ENCODE measurements at regions not wholly inside any gene's neighbourhood (a gene's known extent, or its start where the extent isn't known, plus 50 kb on each side); places are given as distances from the start of the nearest gene placed in this dataset.

GRCh38 chr16:51416926-51417325, 265.9 kb upstream of the SALL1 start:
- 62 to 67% (median 63%) methylated on average over 6 of the region's 6 CpGs for WGBS, 3 donors
- no peak overlapping the region for H3K4me3 ChIP-seq
- intact Hi-C loops (cut with DNase I), result no loop called here
- no peak for ATAC-seq
- H3K27ac ChIP-seq, result no peak overlapping the region
- no peaks in the 10 kb centered on the region for H3K9me3 ChIP-seq
- H3K4me1 ChIP-seq, result no peaks in the 10 kb centered on the region
- H3K27me3 ChIP-seq (ENCODE audit: insufficient read depth in 3 of 3, low read length in 2 of 3), result no peaks in the 10 kb centered on the region
- DNase-seq, result no peak
- H3K36me3 ChIP-seq (ENCODE audit: insufficient read depth in 1 of 2, low read depth in 1 of 2), result no peaks in the 10 kb centered on the region
- no peak for TF ChIP-seq CTCF (IDR thresholded peaks at IDR 0.05)

- H3K9me3 ChIP-seq, result no peaks in the 10 kb centered on the region
- ATAC-seq, result no peak
Measured at GRCh38 chr16:51410125-51410524, 259.1 kb upstream of the SALL1 start.

GRCh38 chr16:51409001-51409675, 258.1 kb upstream of the SALL1 start:
- no peak for TF ChIP-seq CTCF (IDR thresholded peaks at IDR 0.05)
- ATAC-seq, result no peak
- 80 to 82% (median 81%) methylated on average over 5 of the region's 5 CpGs for WGBS, 3 donors

More at GRCh38 chr16:51410125-51410524, 259.1 kb upstream of the SALL1 start:
- WGBS, 3 donors, result 65 to 77% (median 71%) methylated on average over 2 of the region's 2 CpGs
- no peak for TF ChIP-seq CTCF (IDR thresholded peaks at IDR 0.05)
- no peak overlapping the region for H3K4me3 ChIP-seq
- no peaks in the 10 kb centered on the region for H3K27me3 ChIP-seq (ENCODE audit: insufficient read depth in 3 of 3, low read length in 2 of 3)
- no peak overlapping the region for H3K27ac ChIP-seq
- no peaks in the 10 kb centered on the region for H3K4me1 ChIP-seq
- no peak for DNase-seq
- H3K36me3 ChIP-seq (ENCODE audit: insufficient read depth in 1 of 2, low read depth in 1 of 2), result no peaks in the 10 kb centered on the region
- intact Hi-C loops (cut with DNase I), result no loop called here

GRCh38 chr16:51408357-51408756, 257.3 kb upstream of the SALL1 start:
- DNase-seq (no peak), ATAC-seq (no peak)
- no peaks in the 10 kb centered on the region for H3K9me3 ChIP-seq
- no peaks in the 10 kb centered on the region for H3K4me1 ChIP-seq
- H3K27me3 ChIP-seq (ENCODE audit: insufficient read depth in 3 of 3, low read length in 2 of 3), result no peaks in the 10 kb centered on the region
- H3K36me3 ChIP-seq (ENCODE audit: insufficient read depth in 1 of 2, low read depth in 1 of 2), result no peaks in the 10 kb centered on the region
- WGBS, 3 donors, result 22 to 29% (median 24%) methylated on average over 4 of the region's 4 CpGs
- no peak overlapping the region for H3K27ac ChIP-seq
- intact Hi-C loops (cut with DNase I), result no loop called here
- TF ChIP-seq CTCF (IDR thresholded peaks at IDR 0.05), result no peak
- no peak overlapping the region for H3K4me3 ChIP-seq

More at GRCh38 chr16:51409001-51409675, 258.1 kb upstream of the SALL1 start:
- no peak for DNase-seq
- Histone ChIP-seq H3K4me3 (no peak overlapping the region), H3K27me3 (ENCODE audit: insufficient read depth in 3 of 3, low read length in 2 of 3) (no peaks in the 10 kb centered on the region), H3K9me3 (no peaks in the 10 kb centered on the region), H3K36me3 (ENCODE audit: insufficient read depth in 1 of 2, low read depth in 1 of 2) (no peaks in the 10 kb centered on the region), H3K27ac (no peak overlapping the region), H3K4me1 (no peaks in the 10 kb centered on the region)
- intact Hi-C loops (cut with DNase I), result no loop called here

GRCh38 chr16:51407921-51408320, 256.9 kb upstream of the SALL1 start:
- DNase-seq, result no peak
- no peaks in the 10 kb centered on the region for H3K36me3 ChIP-seq (ENCODE audit: insufficient read depth in 1 of 2, low read depth in 1 of 2)
- H3K9me3 ChIP-seq, result no peaks in the 10 kb centered on the region
- TF ChIP-seq CTCF (IDR thresholded peaks at IDR 0.05), result no peak
- WGBS, 3 donors, result 71 to 86% (median 74%) methylated on average over 1 of the region's 1 CpG
- no peak overlapping the region for H3K27ac ChIP-seq
- no peaks in the 10 kb centered on the region for H3K27me3 ChIP-seq (ENCODE audit: insufficient read depth in 3 of 3, low read length in 2 of 3)
- H3K4me3 ChIP-seq, result no peak overlapping the region
- no peak for ATAC-seq
- intact Hi-C loops (cut with DNase I), result no loop called here
- H3K4me1 ChIP-seq, result no peaks in the 10 kb centered on the region

Measured in psoas muscle (tissue), 7 donors.